ENCODE measurements at regions not wholly inside any gene's neighbourhood (a gene's known extent, or its start where the extent isn't known, plus 50 kb on each side); places are given as distances from the start of the nearest gene placed in this dataset.

DNA sequence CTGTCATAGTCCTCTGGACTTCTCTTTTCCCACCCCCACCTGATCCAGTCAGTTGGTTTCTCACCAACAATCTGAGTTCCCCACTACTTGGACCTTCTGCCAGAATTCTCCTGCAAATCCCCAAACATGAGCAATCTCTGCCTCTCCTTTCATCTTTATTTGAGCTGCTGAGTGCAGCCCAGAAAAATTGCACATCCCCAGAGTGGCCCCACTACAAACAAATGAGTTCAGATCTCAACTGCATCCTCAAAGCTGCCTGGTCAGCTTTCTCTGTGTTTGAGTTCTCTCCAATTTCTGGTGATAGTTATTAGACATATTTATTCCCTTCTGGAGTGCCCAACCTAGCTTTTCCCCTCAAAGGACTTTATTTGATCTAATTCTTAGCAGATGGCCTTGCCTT lies 102.2 kb downstream of the PSAT1 start:
- no peak for TF ChIP-seq CTCF (IDR thresholded peaks at IDR 0.05; ENCODE audit: low read depth, low read length)
- no peak for TF ChIP-seq EZH2phosphoT487 (IDR thresholded peaks at IDR 0.05; ENCODE audit: low read depth)
